A549 (cell line): ENCODE measurements at regions not wholly inside any gene's neighbourhood (a gene's known extent, or its start where the extent isn't known, plus 50 kb on each side); places are given as distances from the start of the nearest gene placed in this dataset.

Experiments used
- ATAC-seq, 2 experiments: fragments of 200-7000 bp in 1 of 2; fragments of >200 bp in 1 of 2; cut with Nextera tagmentation in 1 of 2; cut with Tn5 transposase in 1 of 2; 3 replicates each; pipeline versions ENCODE4 v1.8.0 to v1.9.1; 2018 to 2020; ENCODE audit warnings: mild to moderate bottlenecking in 1 of 2, moderate library complexity in 1 of 2
- CTCF ChIA-PET: fragments of 300-600 bp; sonication (Branson Sonifier 250); formaldehyde crosslinking; extraction: SDS; loops from one replicate; lab custom pipeline; 2021; ENCODE audit warnings: antibody characterized with exemption, inconsistent platforms; lab: Yijun Ruan, JAX
- POLR2A ChIA-PET: fragments of 350-600 bp; formaldehyde crosslinking; extraction: SDS; loops from one replicate; lab custom pipeline; 2021; ENCODE audit warnings: antibody characterized with exemption, inconsistent platforms; lab: Yijun Ruan, JAX
- DNase-seq, 2 experiments: peaks; one replicate each; pipeline versions ENCODE4 v3.0.0 to v3.0.0-alpha.2; 2011 to 2016; ENCODE audit warnings: low read depth in 1 of 2, low spot score in 1 of 2
- FAIRE-seq: peaks from 2 replicates; lab custom pipeline; 2011; peaks lifted over from hg19 to GRCh38; lab: Jason Lieb, UNC
- H3K27ac ChIP-seq, 2 experiments: fragments of >200 bp; sonication (Bioruptor Twin); formaldehyde crosslinking; 3 replicates each; pipeline ENCODE4 v1.5.1; 2016 to 2017
- H3K4me1 ChIP-seq: fragments of >200 bp; sonication (Bioruptor Twin); formaldehyde crosslinking; 3 replicates; pipeline ENCODE4 v1.6.1; 2016
- H3K4me2 ChIP-seq: fragments of >200 bp; sonication (Bioruptor Twin); formaldehyde crosslinking; 3 replicates; pipeline ENCODE4 v1.6.1; 2016
- H3K4me3 ChIP-seq: fragments of >200 bp; sonication (Bioruptor Twin); formaldehyde crosslinking; 3 replicates; pipeline ENCODE4 v1.5.1; 2016
- H3K9me3 ChIP-seq: fragments of >200 bp; sonication (Bioruptor Twin); formaldehyde crosslinking; 3 replicates; pipeline ENCODE4 v1.6.1; 2016
- CBX8 ChIP-seq: fragments of 200-600 bp; sonication (generic); IDR thresholded peaks from 2 replicates; pipeline ENCODE4 v1.6.1; 2016
- EHF ChIP-seq: fragments of 250-450 bp; sonication (Bioruptor Pico); IDR thresholded peaks from 2 replicates; pipeline ENCODE4 v1.5.0; 2020; ENCODE audit warnings: mild to moderate bottlenecking
- FOSL2 ChIP-seq, 2 experiments: fragments of 450-650 bp in 1 of 2; fragments of >200 bp in 1 of 2; sonication (Bioruptor Twin) in 1 of 2; formaldehyde crosslinking; IDR thresholded peaks; 2 replicates each; pipeline versions ENCODE4 v1.5.0 to v1.6.1; 2016 to 2020; ENCODE audit warnings: mild to moderate bottlenecking in 1 of 2, moderate library complexity in 1 of 2
- HDAC2 ChIP-seq: fragments of 200-600 bp; sonication (generic); IDR thresholded peaks from 2 replicates; pipeline ENCODE4 v1.6.1; 2016
- HEYL ChIP-seq: fragments of 250-450 bp; sonication (Bioruptor Pico); IDR thresholded peaks from 2 replicates; pipeline ENCODE4 v1.8.0; 2021; ENCODE audit warnings: mild to moderate bottlenecking, moderate library complexity
- HOXA7 ChIP-seq: fragments of 250-450 bp; sonication (Bioruptor Pico); IDR thresholded peaks from 2 replicates; pipeline ENCODE4 v1.5.0; 2020; ENCODE audit warnings: mild to moderate bottlenecking, moderate library complexity
- HOXB13 ChIP-seq: fragments of 250-450 bp; sonication (Bioruptor Pico); IDR thresholded peaks from 2 replicates; pipeline ENCODE4 v1.5.0; 2020; ENCODE audit warnings: low read depth, mild to moderate bottlenecking, moderate library complexity
- HOXB5 ChIP-seq: fragments of 250-450 bp; sonication (Bioruptor Pico); IDR thresholded peaks from 2 replicates; pipeline ENCODE4 v1.5.0; 2020; ENCODE audit warnings: mild to moderate bottlenecking, moderate library complexity
- JUN ChIP-seq, 2 experiments: fragments of >200 bp; sonication (Bioruptor Twin); formaldehyde crosslinking; IDR thresholded peaks; 2 replicates in 1 of 2; 3 replicates in 1 of 2; pipeline ENCODE4 v1.6.1; 2016 to 2017
- MAFK ChIP-seq: fragments of 450-650 bp; IDR thresholded peaks from 2 replicates; pipeline ENCODE4 v1.6.1; 2014; ENCODE audit not compliant: partially characterized antibody
- MYC ChIP-seq: IDR thresholded peaks from 2 replicates; pipeline ENCODE4 v1.6.1; 2012; ENCODE audit warnings: mild to moderate bottlenecking, inconsistent platforms, low read length, improper control_type of control experiment, borderline replicate concordance
- NFE2L2 ChIP-seq: fragments of 150-350 bp; conservative IDR thresholded peaks from 2 replicates; pipeline ENCODE4 v1.6.1; 2014; ENCODE audit warnings: low read length
- POLR2AphosphoS2 ChIP-seq: conservative IDR thresholded peaks from 2 replicates; pipeline ENCODE4 v1.6.1; 2012; ENCODE audit warnings: low read length, improper control_type of control experiment, inconsistent platforms
- RAD21 ChIP-seq, 2 experiments: fragments of >200 bp in 1 of 2; sonication (Bioruptor Twin) in 1 of 2; formaldehyde crosslinking in 1 of 2; IDR thresholded peaks in 1 of 2; conservative IDR thresholded peaks in 1 of 2; 2 replicates in 1 of 2; 3 replicates in 1 of 2; pipeline ENCODE4 v1.6.1; 2012 to 2018; ENCODE audit warnings: inconsistent platforms in 1 of 2
- RARB ChIP-seq: fragments of 250-450 bp; sonication (Bioruptor Pico); IDR thresholded peaks from 2 replicates; pipeline ENCODE4 v1.8.0; 2021; ENCODE audit warnings: mild to moderate bottlenecking, moderate library complexity
- RCOR1 ChIP-seq: fragments of 150-350 bp; IDR thresholded peaks from 2 replicates; pipeline ENCODE4 v1.6.1; 2014; ENCODE audit warnings: antibody characterized with exemption, low read length, low read depth
- RFX5 ChIP-seq: fragments of 450-650 bp; IDR thresholded peaks from 2 replicates; pipeline ENCODE4 v1.7.1; 2014; ENCODE audit warnings: antibody characterized with exemption, mild to moderate bottlenecking, moderate library complexity
- SMC3 ChIP-seq: fragments of >200 bp; sonication (Bioruptor Twin); formaldehyde crosslinking; IDR thresholded peaks from 3 replicates; pipeline ENCODE4 v1.6.1; 2018; ENCODE audit warnings: inconsistent platforms
- SREBF2 ChIP-seq: fragments of 450-650 bp; IDR thresholded peaks from 2 replicates; pipeline ENCODE4 v1.6.1; 2014; ENCODE audit warnings: mild to moderate bottlenecking, moderate library complexity
- TP53 ChIP-seq: fragments of 250-450 bp; sonication (Bioruptor Pico); IDR thresholded peaks from 2 replicates; pipeline ENCODE4 v1.5.0; 2021; ENCODE audit warnings: mild to moderate bottlenecking, moderate library complexity
- ZC3H11A ChIP-seq: fragments of 450-650 bp; IDR thresholded peaks from 2 replicates; pipeline ENCODE4 v1.6.1; 2014; ENCODE audit warnings: antibody characterized with exemption, mild to moderate bottlenecking
- WGBS: methylation state at CpG from one replicate; pipeline ENCODE4 v1.1.6; 2017; ENCODE audit errors: missing lambda C conversion rate; 5-methylcytosine and 5-hydroxymethylcytosine counted together
- TF ChIP-seq, protein P1 (sequence below): fragments of >200 bp; sonication (Bioruptor Twin); formaldehyde crosslinking; IDR thresholded peaks from 3 replicates; pipeline ENCODE4 v1.5.1; 2016
- TF ChIP-seq, protein P2 (sequence below): IDR thresholded peaks from 2 replicates; pipeline ENCODE4 v1.6.1; 2012
- TF ChIP-seq, protein P3 (sequence below): fragments of 250-450 bp; sonication (Bioruptor Pico); IDR thresholded peaks from 2 replicates; pipeline ENCODE4 v1.5.0; 2021; ENCODE audit warnings: mild to moderate bottlenecking, moderate library complexity, borderline replicate concordance
- TF ChIP-seq, protein P4 (sequence below): IDR thresholded peaks from 2 replicates; pipeline ENCODE4 v1.6.1; 2012
- TF ChIP-seq, protein P5 (sequence below): fragments of 200-600 bp; sonication (generic); IDR thresholded peaks from 2 replicates; pipeline ENCODE4 v1.6.1; 2016; ENCODE audit warnings: antibody characterized with exemption, mild to moderate bottlenecking, moderate library complexity

DNA sequence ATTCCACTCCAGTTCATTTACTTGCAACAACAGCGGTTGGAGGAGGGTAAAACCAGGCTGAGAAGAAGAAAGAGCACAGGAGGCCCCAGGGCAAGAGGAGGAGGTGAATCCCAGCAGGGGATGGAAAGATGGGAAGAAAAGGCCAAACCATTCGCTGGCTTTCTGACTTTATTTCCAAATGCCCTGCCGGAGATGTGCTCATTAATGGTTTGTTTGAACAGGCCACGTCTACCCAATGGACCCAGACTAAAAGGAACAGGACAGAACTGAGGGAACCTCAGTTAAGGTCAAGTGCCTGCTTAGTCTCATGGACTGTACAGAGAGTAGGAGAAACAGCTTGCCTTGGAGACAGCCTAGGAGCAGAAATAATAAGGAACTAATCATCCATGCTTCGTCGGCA is 121.6 kb upstream of the NDUFV2 start:
- TF ChIP-seq POLR2AphosphoS2, result no peak
- TF ChIP-seq HOXB5 (CRISPR knock-in tag), result no peak
- no peak for TF ChIP-seq SREBF2
- no peak for TF ChIP-seq HEYL
- TF ChIP-seq HDAC2, result no peak
- TF ChIP-seq RARB, result no peak
- TF ChIP-seq CBX8, result no peak
- no peak for TF ChIP-seq HOXB13 (CRISPR knock-in tag)
- CTCF ChIA-PET, result interaction anchor here (1.4 to 5.8 kb wide), 5 partner anchors 10 to 326 kb away, joined by 3 to 70 read pairs (median 12); no protein-coding TSS in a partner anchor
- Histone ChIP-seq H3K9me3 (no peaks in the 10 kb centered on the region), H3K27ac (peak overlapping the region; percentile 56 to 89; a peak in 5 of 6 replicates), H3K4me2 (no peak overlapping the region), H3K4me3 (no peak overlapping the region), H3K4me1 (peaks cover 32% of the 10 kb centered on the region)
- 69% methylated on average over 6 of the region's 6 CpGs for WGBS
- POLR2A ChIA-PET, result no interaction called here
- no peak for DNase-seq
- ATAC-seq, result no peak
- FAIRE-seq, result no peak

DNA sequence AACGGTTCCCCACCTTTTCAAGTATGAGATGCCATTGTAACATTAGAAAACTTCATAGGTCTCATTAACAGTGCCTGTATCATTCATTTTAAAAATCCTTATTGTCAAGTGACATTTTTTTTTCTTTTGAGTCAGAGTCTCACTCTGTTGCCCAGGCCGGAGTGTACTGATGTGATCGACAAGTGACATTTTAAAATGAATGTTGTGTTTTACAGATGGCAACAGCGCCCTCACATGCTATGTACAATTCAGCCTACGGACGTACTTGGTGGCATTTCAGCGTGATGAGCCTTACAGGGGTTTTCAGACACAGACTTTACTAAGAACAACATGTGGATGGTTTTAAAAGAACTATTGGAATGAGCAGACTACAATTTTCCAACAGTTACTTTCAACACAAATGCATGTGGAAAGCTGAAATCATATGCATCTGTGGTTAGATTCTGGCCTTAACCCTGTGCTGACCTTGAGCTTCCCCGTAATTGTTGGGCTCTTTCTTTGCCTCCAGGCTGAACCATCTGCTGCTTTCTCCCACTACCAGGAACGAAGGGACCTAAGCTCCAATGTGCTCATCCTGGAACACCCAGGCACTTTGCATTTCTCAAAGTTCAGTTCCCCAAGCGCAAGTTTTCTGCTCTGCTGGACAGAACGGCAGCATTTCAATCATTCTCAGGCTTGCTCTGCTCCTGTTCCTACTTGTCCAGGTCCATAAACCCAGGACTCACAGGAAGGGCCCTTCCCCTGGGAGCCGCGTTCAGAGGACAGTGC is 119.9 kb upstream of the NDUFV2 start:
- H3K4me3 ChIP-seq, result no peak overlapping the region
- ATAC-seq, result peak; percentile 89 to 96
- H3K27ac ChIP-seq, result peak overlapping the region; percentile 56 to 89
- CTCF ChIA-PET, result interaction anchor here (0.6 to 5.8 kb wide), 66 partner anchors 12 to 504 kb away, joined by 3 to 70 read pairs (median 4); no protein-coding TSS in a partner anchor
- peak overlapping the region; percentile 42; the same call in 2 of the 3 replicates for H3K4me2 ChIP-seq
- WGBS, result 38% methylated on average over 13 of the region's 13 CpGs
- H3K9me3 ChIP-seq, result no peaks in the 10 kb centered on the region
- POLR2A ChIA-PET, result no interaction called here
- TF ChIP-seq RFX5 (no peak), JUN (IDR thresholded peaks at IDR 0.05) (no peak), MAFK (no peak), RCOR1 (no peak), RAD21 (conservative IDR thresholded peaks at IDR 0.05 in 1 of 2, IDR thresholded peaks at IDR 0.05 in 1 of 2) (peak; percentile 88 to 93), FOSL2 (IDR thresholded peaks at IDR 0.05) (no peak), FOSL2 (CRISPR knock-in tag; IDR thresholded peaks at IDR 0.05) (no peak), SMC3 (peak; percentile 89), NFE2L2 (no peak), HEYL (no peak), HOXA7 (CRISPR knock-in tag) (no peak), MYC (no peak), ZC3H11A (no peak), TP53 (CRISPR knock-in tag) (no peak), EHF (CRISPR knock-in tag) (no peak)
- TF ChIP-seq, protein P1, sequence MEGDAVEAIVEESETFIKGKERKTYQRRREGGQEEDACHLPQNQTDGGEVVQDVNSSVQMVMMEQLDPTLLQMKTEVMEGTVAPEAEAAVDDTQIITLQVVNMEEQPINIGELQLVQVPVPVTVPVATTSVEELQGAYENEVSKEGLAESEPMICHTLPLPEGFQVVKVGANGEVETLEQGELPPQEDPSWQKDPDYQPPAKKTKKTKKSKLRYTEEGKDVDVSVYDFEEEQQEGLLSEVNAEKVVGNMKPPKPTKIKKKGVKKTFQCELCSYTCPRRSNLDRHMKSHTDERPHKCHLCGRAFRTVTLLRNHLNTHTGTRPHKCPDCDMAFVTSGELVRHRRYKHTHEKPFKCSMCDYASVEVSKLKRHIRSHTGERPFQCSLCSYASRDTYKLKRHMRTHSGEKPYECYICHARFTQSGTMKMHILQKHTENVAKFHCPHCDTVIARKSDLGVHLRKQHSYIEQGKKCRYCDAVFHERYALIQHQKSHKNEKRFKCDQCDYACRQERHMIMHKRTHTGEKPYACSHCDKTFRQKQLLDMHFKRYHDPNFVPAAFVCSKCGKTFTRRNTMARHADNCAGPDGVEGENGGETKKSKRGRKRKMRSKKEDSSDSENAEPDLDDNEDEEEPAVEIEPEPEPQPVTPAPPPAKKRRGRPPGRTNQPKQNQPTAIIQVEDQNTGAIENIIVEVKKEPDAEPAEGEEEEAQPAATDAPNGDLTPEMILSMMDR, result peak; percentile 73
- TF ChIP-seq, protein P2, sequence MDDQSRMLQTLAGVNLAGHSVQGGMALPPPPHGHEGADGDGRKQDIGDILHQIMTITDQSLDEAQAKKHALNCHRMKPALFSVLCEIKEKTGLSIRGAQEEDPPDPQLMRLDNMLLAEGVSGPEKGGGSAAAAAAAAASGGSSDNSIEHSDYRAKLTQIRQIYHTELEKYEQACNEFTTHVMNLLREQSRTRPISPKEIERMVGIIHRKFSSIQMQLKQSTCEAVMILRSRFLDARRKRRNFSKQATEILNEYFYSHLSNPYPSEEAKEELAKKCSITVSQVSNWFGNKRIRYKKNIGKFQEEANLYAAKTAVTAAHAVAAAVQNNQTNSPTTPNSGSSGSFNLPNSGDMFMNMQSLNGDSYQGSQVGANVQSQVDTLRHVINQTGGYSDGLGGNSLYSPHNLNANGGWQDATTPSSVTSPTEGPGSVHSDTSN, result no peak
- TF ChIP-seq, protein P3, sequence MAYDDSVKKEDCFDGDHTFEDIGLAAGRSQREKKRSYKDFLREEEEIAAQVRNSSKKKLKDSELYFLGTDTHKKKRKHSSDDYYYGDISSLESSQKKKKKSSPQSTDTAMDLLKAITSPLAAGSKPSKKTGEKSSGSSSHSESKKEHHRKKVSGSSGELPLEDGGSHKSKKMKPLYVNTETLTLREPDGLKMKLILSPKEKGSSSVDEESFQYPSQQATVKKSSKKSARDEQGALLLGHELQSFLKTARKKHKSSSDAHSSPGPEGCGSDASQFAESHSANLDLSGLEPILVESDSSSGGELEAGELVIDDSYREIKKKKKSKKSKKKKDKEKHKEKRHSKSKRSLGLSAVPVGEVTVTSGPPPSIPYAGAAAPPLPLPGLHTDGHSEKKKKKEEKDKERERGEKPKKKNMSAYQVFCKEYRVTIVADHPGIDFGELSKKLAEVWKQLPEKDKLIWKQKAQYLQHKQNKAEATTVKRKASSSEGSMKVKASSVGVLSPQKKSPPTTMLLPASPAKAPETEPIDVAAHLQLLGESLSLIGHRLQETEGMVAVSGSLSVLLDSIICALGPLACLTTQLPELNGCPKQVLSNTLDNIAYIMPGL (CRISPR knock-in tag), result no peak
- TF ChIP-seq, protein P4, sequence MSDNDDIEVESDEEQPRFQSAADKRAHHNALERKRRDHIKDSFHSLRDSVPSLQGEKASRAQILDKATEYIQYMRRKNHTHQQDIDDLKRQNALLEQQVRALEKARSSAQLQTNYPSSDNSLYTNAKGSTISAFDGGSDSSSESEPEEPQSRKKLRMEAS, result no peak
- TF ChIP-seq, protein P5, sequence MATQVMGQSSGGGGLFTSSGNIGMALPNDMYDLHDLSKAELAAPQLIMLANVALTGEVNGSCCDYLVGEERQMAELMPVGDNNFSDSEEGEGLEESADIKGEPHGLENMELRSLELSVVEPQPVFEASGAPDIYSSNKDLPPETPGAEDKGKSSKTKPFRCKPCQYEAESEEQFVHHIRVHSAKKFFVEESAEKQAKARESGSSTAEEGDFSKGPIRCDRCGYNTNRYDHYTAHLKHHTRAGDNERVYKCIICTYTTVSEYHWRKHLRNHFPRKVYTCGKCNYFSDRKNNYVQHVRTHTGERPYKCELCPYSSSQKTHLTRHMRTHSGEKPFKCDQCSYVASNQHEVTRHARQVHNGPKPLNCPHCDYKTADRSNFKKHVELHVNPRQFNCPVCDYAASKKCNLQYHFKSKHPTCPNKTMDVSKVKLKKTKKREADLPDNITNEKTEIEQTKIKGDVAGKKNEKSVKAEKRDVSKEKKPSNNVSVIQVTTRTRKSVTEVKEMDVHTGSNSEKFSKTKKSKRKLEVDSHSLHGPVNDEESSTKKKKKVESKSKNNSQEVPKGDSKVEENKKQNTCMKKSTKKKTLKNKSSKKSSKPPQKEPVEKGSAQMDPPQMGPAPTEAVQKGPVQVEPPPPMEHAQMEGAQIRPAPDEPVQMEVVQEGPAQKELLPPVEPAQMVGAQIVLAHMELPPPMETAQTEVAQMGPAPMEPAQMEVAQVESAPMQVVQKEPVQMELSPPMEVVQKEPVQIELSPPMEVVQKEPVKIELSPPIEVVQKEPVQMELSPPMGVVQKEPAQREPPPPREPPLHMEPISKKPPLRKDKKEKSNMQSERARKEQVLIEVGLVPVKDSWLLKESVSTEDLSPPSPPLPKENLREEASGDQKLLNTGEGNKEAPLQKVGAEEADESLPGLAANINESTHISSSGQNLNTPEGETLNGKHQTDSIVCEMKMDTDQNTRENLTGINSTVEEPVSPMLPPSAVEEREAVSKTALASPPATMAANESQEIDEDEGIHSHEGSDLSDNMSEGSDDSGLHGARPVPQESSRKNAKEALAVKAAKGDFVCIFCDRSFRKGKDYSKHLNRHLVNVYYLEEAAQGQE, result no peak
- no peak for FAIRE-seq
- peak; percentile 44 to 83 for DNase-seq
- H3K4me1 ChIP-seq, result peaks cover 39% of the 10 kb centered on the region
